Lower lobe of right lung (tissue), 2 donors: ENCODE measurements at regions not wholly inside any gene's neighbourhood (a gene's known extent, or its start where the extent isn't known, plus 50 kb on each side); places are given as distances from the start of the nearest gene placed in this dataset.

Experiments
- ATAC-seq, 2 donors: fragments of 200-7000 bp; cut with Tn5 transposase; one replicate each; pipeline ENCODE4 v1.9.1; 2020 to 2022; ENCODE audit warnings: mild to moderate bottlenecking in 2 of 2, moderate library complexity in 2 of 2
- DNase-seq: peaks from one replicate; pipeline ENCODE4 v3.0.0-alpha.2; 2020
- H3K27ac ChIP-seq: fragments of 200-600 bp; one replicate; pipeline ENCODE4 v1.8.0; 2022
- H3K27me3 ChIP-seq: fragments of 200-600 bp; one replicate; pipeline ENCODE4 v1.8.0; 2022; ENCODE audit warnings: low read depth
- H3K36me3 ChIP-seq: fragments of 200-600 bp; one replicate; pipeline ENCODE4 v1.8.0; 2022; ENCODE audit warnings: mild to moderate bottlenecking
- H3K4me1 ChIP-seq: fragments of 200-600 bp; one replicate; pipeline ENCODE4 v1.8.0; 2022
- H3K4me3 ChIP-seq: fragments of 200-600 bp; one replicate; pipeline ENCODE4 v1.8.0; 2022; ENCODE audit warnings: mild to moderate bottlenecking
- H3K9me3 ChIP-seq: fragments of 200-600 bp; one replicate; pipeline ENCODE4 v1.8.0; 2022
- intact Hi-C: fragments of 100-400 bp; cut with DNase I; formaldehyde crosslinking; loops from one replicate; pipeline ENCODE4 v1.11.0; 2022
- TF ChIP-seq, protein P1 (sequence below): fragments of 200-600 bp; IDR thresholded peaks from one replicate; pipeline ENCODE4 v1.8.0; 2022; ENCODE audit warnings: antibody characterized with exemption, mild to moderate bottlenecking
- donor health status: DM: no; HTN: yes; CAD: no; lungs with severe emphysema.

DNA sequence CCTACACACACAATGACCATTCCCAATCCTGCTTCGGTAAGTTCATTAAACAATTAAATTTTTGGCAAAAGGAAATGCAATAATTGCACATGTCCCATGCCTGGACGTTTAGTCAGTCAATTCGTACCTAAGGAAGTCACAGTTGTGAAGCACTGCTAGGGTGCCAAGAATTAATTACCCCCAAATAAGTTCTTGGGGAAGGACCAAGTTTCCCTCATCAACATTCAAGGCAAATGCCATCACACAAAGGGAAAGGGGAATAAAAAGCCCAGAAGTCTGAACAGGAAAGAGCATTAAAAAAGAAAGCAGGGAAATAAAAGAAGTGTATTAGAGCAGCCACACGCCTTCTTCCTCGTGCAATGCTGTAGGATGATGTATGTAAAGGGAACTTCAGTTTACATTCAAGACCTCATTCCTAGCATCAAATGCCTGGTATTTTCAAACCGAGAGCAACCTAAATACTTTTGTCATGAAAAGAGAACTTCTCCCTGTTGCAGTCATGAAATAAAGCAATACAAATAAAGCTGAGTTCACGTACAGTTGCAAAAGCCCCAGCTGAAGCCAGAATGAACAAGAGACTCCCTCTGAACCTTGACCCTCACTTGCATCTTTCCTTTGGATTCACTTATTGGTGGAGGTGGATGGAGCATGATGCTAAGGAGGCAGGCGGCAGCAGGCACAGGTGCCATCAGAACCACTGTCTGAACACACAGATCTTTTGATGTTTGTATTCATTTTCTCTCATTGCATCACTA lies 124.0 kb upstream of the PPARGC1A start:
- Histone ChIP-seq H3K4me3 (no peak overlapping the region), H3K36me3 (no peaks in the 10 kb centered on the region), H3K27ac (no peak overlapping the region), H3K27me3 (no peaks in the 10 kb centered on the region), H3K9me3 (no peaks in the 10 kb centered on the region), H3K4me1 (no peaks in the 10 kb centered on the region)
- TF ChIP-seq, protein P1, sequence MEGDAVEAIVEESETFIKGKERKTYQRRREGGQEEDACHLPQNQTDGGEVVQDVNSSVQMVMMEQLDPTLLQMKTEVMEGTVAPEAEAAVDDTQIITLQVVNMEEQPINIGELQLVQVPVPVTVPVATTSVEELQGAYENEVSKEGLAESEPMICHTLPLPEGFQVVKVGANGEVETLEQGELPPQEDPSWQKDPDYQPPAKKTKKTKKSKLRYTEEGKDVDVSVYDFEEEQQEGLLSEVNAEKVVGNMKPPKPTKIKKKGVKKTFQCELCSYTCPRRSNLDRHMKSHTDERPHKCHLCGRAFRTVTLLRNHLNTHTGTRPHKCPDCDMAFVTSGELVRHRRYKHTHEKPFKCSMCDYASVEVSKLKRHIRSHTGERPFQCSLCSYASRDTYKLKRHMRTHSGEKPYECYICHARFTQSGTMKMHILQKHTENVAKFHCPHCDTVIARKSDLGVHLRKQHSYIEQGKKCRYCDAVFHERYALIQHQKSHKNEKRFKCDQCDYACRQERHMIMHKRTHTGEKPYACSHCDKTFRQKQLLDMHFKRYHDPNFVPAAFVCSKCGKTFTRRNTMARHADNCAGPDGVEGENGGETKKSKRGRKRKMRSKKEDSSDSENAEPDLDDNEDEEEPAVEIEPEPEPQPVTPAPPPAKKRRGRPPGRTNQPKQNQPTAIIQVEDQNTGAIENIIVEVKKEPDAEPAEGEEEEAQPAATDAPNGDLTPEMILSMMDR, result no peak
- intact Hi-C loops, result no loop called here
- ATAC-seq (no peak), DNase-seq (no peak)

DNA sequence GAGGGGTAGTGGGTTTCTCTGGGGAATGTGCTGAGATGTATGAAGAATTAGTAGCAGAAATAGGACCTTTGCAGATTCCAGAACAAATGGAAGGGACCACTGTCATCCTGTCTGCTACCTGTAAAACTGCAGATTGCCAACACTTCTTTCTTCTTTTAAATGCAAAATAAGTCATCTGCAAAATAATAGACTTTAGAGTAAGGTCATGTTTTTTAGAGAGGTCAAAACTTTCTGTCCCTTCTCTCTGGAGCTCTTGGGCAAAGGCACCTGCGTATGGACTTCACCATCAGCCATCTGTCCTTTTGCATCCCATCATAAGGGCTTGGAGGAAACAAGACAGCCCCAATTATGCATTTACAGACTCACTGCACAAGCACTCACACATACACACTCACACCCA lies 121.1 kb upstream of the PPARGC1A start:
- Histone ChIP-seq H3K27me3 (no peaks in the 10 kb centered on the region), H3K36me3 (no peaks in the 10 kb centered on the region), H3K4me3 (no peak overlapping the region), H3K4me1 (no peaks in the 10 kb centered on the region), H3K27ac (no peak overlapping the region), H3K9me3 (no peaks in the 10 kb centered on the region)
- intact Hi-C loops, result no loop called here
- no peak for ATAC-seq
- no peak for DNase-seq
- TF ChIP-seq, protein P1, result no peak

DNA sequence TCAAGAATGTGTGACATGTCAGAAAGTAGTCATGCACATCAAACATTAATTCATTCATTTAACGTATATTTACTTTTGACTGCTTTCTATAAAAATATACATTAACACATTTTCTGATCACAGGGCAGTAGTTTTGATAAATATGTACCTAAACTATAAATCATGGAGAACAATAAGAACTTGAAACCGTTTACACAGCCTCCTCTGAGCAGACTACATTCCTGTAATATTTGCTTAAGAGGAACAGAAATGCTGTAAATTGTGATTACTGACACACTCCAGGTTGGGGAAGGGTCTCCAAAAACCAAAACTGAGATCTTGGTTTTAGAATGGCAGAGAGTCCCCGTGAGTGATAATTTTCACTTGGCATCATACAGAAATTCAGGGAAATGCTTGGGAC lies 120.7 kb upstream of the PPARGC1A start:
- Histone ChIP-seq H3K4me1 (no peaks in the 10 kb centered on the region), H3K9me3 (no peaks in the 10 kb centered on the region), H3K27me3 (no peaks in the 10 kb centered on the region), H3K4me3 (no peak overlapping the region), H3K36me3 (no peaks in the 10 kb centered on the region), H3K27ac (no peak overlapping the region)
- DNase-seq, result no peak
- TF ChIP-seq, protein P1, result no peak
- intact Hi-C loops, result no loop called here
- ATAC-seq, result no peak

DNA sequence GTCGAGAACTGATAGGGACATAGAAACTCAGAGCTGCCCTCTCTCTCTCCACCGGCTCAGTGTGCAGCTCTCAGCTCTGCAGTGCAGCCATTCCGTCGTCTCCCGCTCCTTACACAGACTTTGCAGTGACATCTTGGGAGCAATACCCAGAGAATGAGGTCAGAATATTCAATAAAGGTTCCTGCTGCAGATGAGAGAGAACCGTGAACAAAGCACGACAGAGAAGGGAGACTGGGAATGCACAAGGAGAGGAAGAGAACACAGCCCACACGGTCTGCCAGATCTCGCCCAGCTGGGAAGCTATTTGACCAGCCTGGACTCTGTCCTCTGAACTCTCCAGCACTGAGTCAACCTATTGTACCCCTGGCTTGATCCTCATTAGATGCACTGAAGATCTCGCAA lies 118.0 kb upstream of the PPARGC1A start:
- no peaks in the 10 kb centered on the region for H3K27me3 ChIP-seq
- no peaks in the 10 kb centered on the region for H3K36me3 ChIP-seq
- no peak overlapping the region for H3K27ac ChIP-seq
- TF ChIP-seq, protein P1, result no peak
- no peaks in the 10 kb centered on the region for H3K4me1 ChIP-seq
- H3K9me3 ChIP-seq, result no peaks in the 10 kb centered on the region
- DNase-seq (no peak), ATAC-seq (no peak)
- H3K4me3 ChIP-seq, result no peak overlapping the region
- intact Hi-C loops, result no loop called here

DNA sequence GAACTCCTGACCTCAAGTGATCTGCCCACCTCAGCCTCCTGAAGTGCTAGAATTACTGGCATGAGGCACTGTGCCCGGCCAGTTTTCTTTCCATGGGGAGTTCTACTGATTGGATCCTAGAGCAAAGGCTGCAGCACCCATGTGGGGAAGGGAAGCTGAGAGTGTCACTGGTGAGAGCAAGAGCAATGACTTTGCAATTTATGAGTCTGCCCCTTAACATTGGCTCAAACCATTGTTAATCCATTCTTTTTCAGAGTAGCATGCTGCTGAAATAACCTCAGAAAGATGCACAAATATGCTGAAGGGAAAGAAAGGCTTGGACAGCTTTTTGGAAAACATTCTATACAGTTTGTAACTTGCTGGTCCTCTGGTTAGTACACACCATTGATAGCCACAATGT lies 116.4 kb upstream of the PPARGC1A start:
- DNase-seq (no peak), ATAC-seq (no peak)
- H3K36me3 ChIP-seq, result no peaks in the 10 kb centered on the region
- TF ChIP-seq, protein P1, result no peak
- no peak overlapping the region for H3K4me3 ChIP-seq
- no peaks in the 10 kb centered on the region for H3K9me3 ChIP-seq
- no peaks in the 10 kb centered on the region for H3K4me1 ChIP-seq
- intact Hi-C loops, result no loop called here
- H3K27me3 ChIP-seq, result no peaks in the 10 kb centered on the region
- no peak overlapping the region for H3K27ac ChIP-seq
